GM12873 (cell line): ENCODE measurements at regions not wholly inside any gene's neighbourhood (a gene's known extent, or its start where the extent isn't known, plus 50 kb on each side); places are given as distances from the start of the nearest gene placed in this dataset.

Experiments used
- TF ChIP-seq, protein P1 (sequence below): IDR thresholded peaks from 2 replicates; pipeline ENCODE4 v1.5.1; 2012; ENCODE audit warnings: low read depth, mild to moderate bottlenecking, moderate library complexity, low read length, control low read depth; ENCODE audit not compliant: insufficient read depth; ENCODE audit errors: missing control alignments

DNA sequence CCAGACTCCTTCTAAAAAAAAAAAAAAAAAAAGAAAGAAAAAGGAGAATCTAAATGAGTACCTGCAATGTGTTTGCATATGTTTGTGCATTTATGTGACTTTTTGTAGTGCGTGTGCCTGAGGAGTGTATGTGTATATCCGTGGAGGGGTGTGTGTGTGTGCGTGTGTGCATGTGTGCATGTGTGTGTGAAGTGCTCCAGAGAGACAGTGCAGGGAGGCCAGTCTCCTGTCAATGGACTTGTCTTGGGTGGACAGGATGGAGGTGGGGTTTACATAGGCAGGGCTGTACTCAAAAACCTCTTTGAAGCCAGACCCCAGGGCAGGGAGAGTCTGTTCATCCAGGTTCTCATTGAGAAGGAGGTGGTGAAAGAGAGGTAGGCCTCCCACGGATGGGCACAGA lies 87.1 kb upstream of the MVB12B start:
- TF ChIP-seq, protein P1, sequence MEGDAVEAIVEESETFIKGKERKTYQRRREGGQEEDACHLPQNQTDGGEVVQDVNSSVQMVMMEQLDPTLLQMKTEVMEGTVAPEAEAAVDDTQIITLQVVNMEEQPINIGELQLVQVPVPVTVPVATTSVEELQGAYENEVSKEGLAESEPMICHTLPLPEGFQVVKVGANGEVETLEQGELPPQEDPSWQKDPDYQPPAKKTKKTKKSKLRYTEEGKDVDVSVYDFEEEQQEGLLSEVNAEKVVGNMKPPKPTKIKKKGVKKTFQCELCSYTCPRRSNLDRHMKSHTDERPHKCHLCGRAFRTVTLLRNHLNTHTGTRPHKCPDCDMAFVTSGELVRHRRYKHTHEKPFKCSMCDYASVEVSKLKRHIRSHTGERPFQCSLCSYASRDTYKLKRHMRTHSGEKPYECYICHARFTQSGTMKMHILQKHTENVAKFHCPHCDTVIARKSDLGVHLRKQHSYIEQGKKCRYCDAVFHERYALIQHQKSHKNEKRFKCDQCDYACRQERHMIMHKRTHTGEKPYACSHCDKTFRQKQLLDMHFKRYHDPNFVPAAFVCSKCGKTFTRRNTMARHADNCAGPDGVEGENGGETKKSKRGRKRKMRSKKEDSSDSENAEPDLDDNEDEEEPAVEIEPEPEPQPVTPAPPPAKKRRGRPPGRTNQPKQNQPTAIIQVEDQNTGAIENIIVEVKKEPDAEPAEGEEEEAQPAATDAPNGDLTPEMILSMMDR, result no peak

DNA sequence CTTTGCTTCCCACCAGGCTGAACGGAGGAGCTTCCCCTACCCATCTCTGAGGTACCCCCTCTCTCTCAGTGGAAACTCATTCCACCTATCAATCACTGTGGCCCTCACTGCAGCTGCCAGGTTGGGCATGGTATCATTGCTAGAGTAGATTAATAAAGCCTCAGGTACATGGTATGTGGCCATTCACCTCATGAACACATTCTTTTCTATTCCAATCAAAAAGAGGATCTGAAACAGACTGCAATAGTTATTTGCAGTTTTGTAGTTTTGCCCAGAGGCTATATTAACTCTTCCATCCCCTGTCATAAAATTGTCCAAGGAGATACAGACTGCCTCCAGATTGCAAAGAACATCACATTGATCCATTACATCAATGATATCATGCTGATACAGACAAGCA lies 85.8 kb upstream of the MVB12B start:
- TF ChIP-seq, protein P1, result no peak

DNA sequence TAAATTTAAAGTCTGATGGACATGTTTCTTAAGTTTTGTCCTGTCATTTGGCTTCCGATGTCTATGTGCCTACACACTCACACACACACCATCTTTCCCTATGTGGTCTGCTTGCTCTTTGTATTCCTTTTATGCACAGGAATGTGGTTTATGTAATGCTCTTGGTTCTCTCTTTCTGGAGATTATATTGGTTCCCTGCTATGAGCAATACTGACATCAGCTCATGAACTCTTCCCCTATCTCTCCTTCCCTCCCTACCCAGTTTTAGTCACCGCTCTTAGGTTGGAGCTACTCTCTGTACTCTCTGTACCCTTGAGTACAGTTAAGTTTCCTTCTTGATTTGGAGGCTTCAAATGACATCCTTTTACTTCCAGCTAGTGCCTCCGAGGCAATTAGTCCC lies 77.9 kb upstream of the MVB12B start:
- TF ChIP-seq, protein P1, result no peak

DNA sequence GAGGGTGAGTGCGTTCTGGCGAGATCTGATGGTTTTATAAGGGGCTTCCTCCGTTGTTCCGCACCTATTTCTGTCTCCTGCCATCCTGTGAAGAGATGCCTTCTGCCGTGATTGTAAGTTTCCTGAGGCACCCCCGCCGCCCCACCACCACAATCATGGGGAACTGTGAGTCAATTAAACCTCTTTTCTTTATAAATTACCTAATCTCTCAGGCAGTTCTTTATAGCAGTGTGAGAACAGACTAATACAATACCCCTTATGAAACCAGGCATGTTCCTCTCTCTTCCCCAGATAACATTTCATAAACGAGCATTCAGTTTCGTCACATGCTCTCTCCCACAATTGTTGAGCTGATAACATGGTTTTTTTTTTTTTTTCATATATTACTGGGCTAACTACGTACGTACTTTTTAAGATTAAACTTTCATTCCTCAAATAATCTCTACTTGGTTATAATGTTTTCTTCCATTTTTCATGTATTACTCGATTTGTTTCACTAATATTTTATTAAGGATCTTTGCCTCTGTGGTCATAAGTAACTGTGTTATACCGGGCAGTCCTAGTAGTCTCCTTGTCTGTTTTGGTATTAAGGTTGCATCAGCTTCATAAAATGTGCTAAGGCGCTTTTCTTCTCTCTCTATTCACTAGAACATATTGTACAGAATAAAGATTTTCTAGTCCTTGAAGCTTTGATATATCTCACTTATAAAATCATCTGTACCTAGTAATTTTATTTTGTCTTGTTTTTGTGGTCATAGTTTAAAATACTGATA lies 64.9 kb upstream of the MVB12B start:
- TF ChIP-seq, protein P1, result no peak

DNA sequence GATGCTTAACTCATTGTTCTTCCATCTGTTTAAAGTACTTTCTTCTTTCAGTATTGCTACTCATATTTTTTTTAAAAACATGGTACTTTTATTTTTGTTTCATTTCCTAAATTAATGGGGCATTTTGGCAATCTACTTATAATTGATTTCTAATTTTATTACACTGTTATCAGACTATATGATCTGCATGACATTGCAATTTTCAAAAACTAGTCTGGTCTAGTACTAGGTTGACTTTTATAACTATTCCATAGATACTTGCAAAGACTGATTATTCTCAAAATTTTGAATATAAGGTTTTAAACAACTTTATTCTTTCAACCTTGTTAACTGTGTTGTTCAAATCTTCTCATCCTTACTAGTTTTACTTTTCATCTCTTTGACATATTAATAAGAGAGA lies 63.9 kb upstream of the MVB12B start:
- TF ChIP-seq, protein P1, result no peak

DNA sequence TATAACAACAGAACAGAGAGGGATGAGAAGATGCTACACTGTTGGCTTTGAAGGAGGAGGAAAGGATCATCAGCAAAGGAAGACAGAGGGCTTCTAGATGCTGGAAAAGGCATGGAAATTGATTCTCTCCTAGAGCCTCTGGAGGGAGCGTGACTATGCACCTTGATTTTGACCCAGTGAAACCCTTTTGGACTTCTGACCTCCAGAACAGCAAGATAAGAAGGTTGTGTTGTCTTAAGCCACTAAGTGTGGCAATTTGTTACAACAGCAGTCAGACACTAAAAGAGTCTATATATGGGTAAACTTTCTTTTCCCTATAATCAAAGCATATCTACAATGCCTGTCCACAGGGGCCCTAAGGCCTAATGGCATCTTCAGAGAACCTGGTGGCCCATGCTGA lies 56.1 kb upstream of the MVB12B start:
- TF ChIP-seq, protein P1, result no peak

DNA sequence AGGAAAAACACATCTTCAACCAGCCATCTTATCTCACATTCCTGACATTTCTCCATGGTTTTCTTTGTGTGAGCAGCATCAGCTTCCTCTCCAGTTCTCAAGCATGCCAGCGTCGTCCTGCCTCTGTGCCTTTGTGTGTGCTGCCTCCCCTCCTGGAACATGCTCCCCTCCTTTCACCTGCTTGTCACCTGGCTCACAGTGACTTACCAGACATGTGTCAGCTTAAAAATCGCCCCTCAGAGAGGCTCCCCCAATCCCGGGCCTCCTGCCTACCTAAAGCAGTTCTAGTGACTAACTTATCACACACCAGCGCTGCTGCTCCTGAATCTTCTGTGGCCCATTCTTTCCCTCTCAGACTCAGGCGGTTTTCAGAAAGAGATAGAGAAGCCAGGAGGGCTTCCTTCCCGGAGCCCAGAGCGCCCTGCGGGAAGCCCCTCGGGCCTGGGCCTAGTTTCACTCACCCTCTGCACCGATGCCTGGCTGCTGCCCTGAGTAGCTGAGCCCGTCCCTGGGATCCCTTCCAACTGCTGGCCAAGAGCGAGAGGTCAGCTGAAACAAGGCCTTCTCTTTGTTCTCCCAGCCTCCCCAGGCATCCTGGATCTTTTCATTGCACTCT lies 51.1 kb upstream of the MVB12B start:
- TF ChIP-seq, protein P1, result no peak
